Neural cell (in vitro differentiated cells): ENCODE measurements at regions not wholly inside any gene's neighbourhood (a gene's known extent, or its start where the extent isn't known, plus 50 kb on each side); places are given as distances from the start of the nearest gene placed in this dataset.

Experiments
- EP300 ChIP-seq: fragments of 450-650 bp; conservative IDR thresholded peaks from 2 replicates; pipeline ENCODE4 v1.6.1; 2014; ENCODE audit warnings: antibody characterized with exemption, mild to moderate bottlenecking, moderate library complexity; ENCODE audit not compliant: poor library complexity, severe bottlenecking
- EZH2 ChIP-seq: fragments of 200-600, 300-800 bp; shearing (Covaris generic), sonication (generic); IDR thresholded peaks from 2 replicates; pipeline ENCODE4 v1.6.1; 2014; ENCODE audit warnings: antibody characterized with exemption, low read length, borderline replicate concordance, mild to moderate bottlenecking; ENCODE audit not compliant: insufficient read depth, poor library complexity, severe bottlenecking
- MXI1 ChIP-seq: fragments of 450-650 bp; conservative IDR thresholded peaks from 2 replicates; pipeline ENCODE4 v1.6.1; 2014; ENCODE audit warnings: antibody characterized with exemption, mild to moderate bottlenecking; ENCODE audit not compliant: poor library complexity, severe bottlenecking
- POLR2AphosphoS5 ChIP-seq: IDR thresholded peaks from 2 replicates; pipeline ENCODE4 v1.6.1; 2012
- RAD21 ChIP-seq: fragments of 450-650 bp; conservative IDR thresholded peaks from 2 replicates; pipeline ENCODE4 v1.6.1; 2014; ENCODE audit warnings: antibody characterized with exemption, mild to moderate bottlenecking, moderate library complexity
- SMC3 ChIP-seq: fragments of 450-650 bp; conservative IDR thresholded peaks from 2 replicates; pipeline ENCODE4 v1.6.1; 2014; ENCODE audit warnings: antibody characterized with exemption, mild to moderate bottlenecking, moderate library complexity; ENCODE audit not compliant: poor library complexity
- TF ChIP-seq, protein P1 (sequence below): fragments of 450-650 bp; IDR thresholded peaks from 2 replicates; pipeline ENCODE4 v1.5.1; 2014; ENCODE audit warnings: antibody characterized with exemption, mild to moderate bottlenecking, moderate library complexity; ENCODE audit not compliant: poor library complexity, severe bottlenecking

GRCh38 chr16:73482310-73482709, 434.4 kb upstream of the ZFHX3 start:
- no peak for TF ChIP-seq EP300
- TF ChIP-seq, protein P1, sequence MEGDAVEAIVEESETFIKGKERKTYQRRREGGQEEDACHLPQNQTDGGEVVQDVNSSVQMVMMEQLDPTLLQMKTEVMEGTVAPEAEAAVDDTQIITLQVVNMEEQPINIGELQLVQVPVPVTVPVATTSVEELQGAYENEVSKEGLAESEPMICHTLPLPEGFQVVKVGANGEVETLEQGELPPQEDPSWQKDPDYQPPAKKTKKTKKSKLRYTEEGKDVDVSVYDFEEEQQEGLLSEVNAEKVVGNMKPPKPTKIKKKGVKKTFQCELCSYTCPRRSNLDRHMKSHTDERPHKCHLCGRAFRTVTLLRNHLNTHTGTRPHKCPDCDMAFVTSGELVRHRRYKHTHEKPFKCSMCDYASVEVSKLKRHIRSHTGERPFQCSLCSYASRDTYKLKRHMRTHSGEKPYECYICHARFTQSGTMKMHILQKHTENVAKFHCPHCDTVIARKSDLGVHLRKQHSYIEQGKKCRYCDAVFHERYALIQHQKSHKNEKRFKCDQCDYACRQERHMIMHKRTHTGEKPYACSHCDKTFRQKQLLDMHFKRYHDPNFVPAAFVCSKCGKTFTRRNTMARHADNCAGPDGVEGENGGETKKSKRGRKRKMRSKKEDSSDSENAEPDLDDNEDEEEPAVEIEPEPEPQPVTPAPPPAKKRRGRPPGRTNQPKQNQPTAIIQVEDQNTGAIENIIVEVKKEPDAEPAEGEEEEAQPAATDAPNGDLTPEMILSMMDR, result no peak
- no peak for TF ChIP-seq EZH2
- no peak for TF ChIP-seq RAD21
- TF ChIP-seq POLR2AphosphoS5, result no peak
- TF ChIP-seq MXI1, result no peak
- TF ChIP-seq SMC3, result no peak
